GM12878 (cell line): ENCODE measurements at regions not wholly inside any gene's neighbourhood (a gene's known extent, or its start where the extent isn't known, plus 50 kb on each side); places are given as distances from the start of the nearest gene placed in this dataset.

ENCODE experiments used
- CTCF ChIP-seq, 3 experiments: IDR thresholded peaks in 2 of 3; conservative IDR thresholded peaks in 1 of 3; 2 replicates each; pipeline ENCODE4 v1.5.1; 2011; ENCODE audit warnings: low read depth in 3 of 3, low read length in 3 of 3, mild to moderate bottlenecking in 3 of 3, control low read depth in 2 of 3, moderate library complexity in 2 of 3, inconsistent platforms in 1 of 3, mixed read lengths in 1 of 3; ENCODE audit not compliant: control insufficient read depth in 2 of 3, insufficient read depth in 1 of 3; ENCODE audit errors: extremely low read depth in 1 of 3
- EZH2 ChIP-seq: IDR thresholded peaks from 2 replicates; pipeline ENCODE4 v1.6.1; 2012; ENCODE audit warnings: low read depth, mild to moderate bottlenecking, control low read depth, inconsistent platforms, low read length, borderline replicate concordance; ENCODE audit not compliant: control insufficient read depth
- RAD21 ChIP-seq: IDR thresholded peaks from 2 replicates; pipeline ENCODE4 v1.6.1; 2011; ENCODE audit warnings: mild to moderate bottlenecking, low read depth, low read length, moderate library complexity; ENCODE audit not compliant: insufficient read depth
- SKIL ChIP-seq: fragments of 450-650 bp; IDR thresholded peaks from 2 replicates; pipeline ENCODE4 v1.6.1; 2017; ENCODE audit warnings: mild to moderate bottlenecking, low read depth, inconsistent platforms; ENCODE audit not compliant: poor library complexity, severe bottlenecking

GRCh38 chr14:99072956-99073355, 199.0 kb downstream of the BCL11B start:
- TF ChIP-seq CTCF (IDR thresholded peaks at IDR 0.05 in 2 of 3, conservative IDR thresholded peaks at IDR 0.05 in 1 of 3; ENCODE audit: control insufficient read depth in 2 of 3, extremely low read depth in 1 of 3, insufficient read depth in 1 of 3, low read depth in 3 of 3, low read length in 3 of 3) (no peak), RAD21 (no peak), SKIL (no peak), EZH2 (no peak)
